Nephron progenitor cell (in vitro differentiated cells): ENCODE measurements at regions not wholly inside any gene's neighbourhood (a gene's known extent, or its start where the extent isn't known, plus 50 kb on each side); places are given as distances from the start of the nearest gene placed in this dataset.

Source experiments
- DNase-seq: peaks from one replicate; pipeline ENCODE4 v3.0.0; 2021
- H3K27ac Mint-ChIP-seq: 2 replicates; pipeline ENCODE4 v1.8.0; 2021; ENCODE audit warnings: mild to moderate bottlenecking, moderate library complexity, mixed read lengths
- H3K27me3 Mint-ChIP-seq: 2 replicates; pipeline ENCODE4 v1.8.0; 2021; ENCODE audit warnings: mild to moderate bottlenecking, low read depth, mixed read lengths; ENCODE audit not compliant: poor library complexity
- H3K36me3 Mint-ChIP-seq: 2 replicates; pipeline ENCODE4 v1.8.0; 2021; ENCODE audit warnings: low read depth, mixed read lengths
- H3K4me1 Mint-ChIP-seq: 2 replicates; pipeline ENCODE4 v1.8.0; 2021; ENCODE audit warnings: mixed read lengths
- H3K4me3 Mint-ChIP-seq: 2 replicates; pipeline ENCODE4 v1.8.0; 2021; ENCODE audit warnings: mild to moderate bottlenecking, moderate library complexity, mixed read lengths
- H3K9me3 Mint-ChIP-seq: 2 replicates; pipeline ENCODE4 v1.8.0; 2021; ENCODE audit warnings: mild to moderate bottlenecking, moderate library complexity, mixed read lengths
- CTCF ChIP-seq: fragments of 200-600 bp; sonication (generic); IDR thresholded peaks from 2 replicates; pipeline ENCODE4 v1.5.0; 2021; ENCODE audit warnings: antibody characterized with exemption

- Mint-ChIP-seq H3K4me3 (no peak overlapping the region), H3K27ac (no peak overlapping the region), H3K27me3 (peaks cover 13% of the 10 kb centered on the region), H3K9me3 (no peaks in the 10 kb centered on the region), H3K4me1 (peaks cover under 1% of the 10 kb centered on the region), H3K36me3 (no peaks in the 10 kb centered on the region)
- DNase-seq = no peak
- TF ChIP-seq CTCF = no peak
Measured at GRCh38 chr4:140309124-140309870, 64.1 kb upstream of the SCOC start.

- Mint-ChIP-seq H3K4me3 (no peak overlapping the region), H3K27ac (no peak overlapping the region), H3K9me3 (no peaks in the 10 kb centered on the region), H3K4me1 (peaks cover 6% of the 10 kb centered on the region), H3K27me3 (peaks cover 13% of the 10 kb centered on the region), H3K36me3 (no peaks in the 10 kb centered on the region)
- TF ChIP-seq CTCF = no peak
- no peak for DNase-seq
Measured at GRCh38 chr4:140308366-140309123, 64.9 kb upstream of the SCOC start.

GRCh38 chr4:140305053-140305452, 68.4 kb upstream of the SCOC start:
- no peak for DNase-seq
- no peak for TF ChIP-seq CTCF
- H3K27me3 Mint-ChIP-seq = peaks cover 13% of the 10 kb centered on the region
- H3K36me3 Mint-ChIP-seq = no peaks in the 10 kb centered on the region
- H3K9me3 Mint-ChIP-seq = no peaks in the 10 kb centered on the region
- no peak overlapping the region for H3K27ac Mint-ChIP-seq
- H3K4me3 Mint-ChIP-seq = no peak overlapping the region
- peaks cover 12% of the 10 kb centered on the region for H3K4me1 Mint-ChIP-seq

DNA sequence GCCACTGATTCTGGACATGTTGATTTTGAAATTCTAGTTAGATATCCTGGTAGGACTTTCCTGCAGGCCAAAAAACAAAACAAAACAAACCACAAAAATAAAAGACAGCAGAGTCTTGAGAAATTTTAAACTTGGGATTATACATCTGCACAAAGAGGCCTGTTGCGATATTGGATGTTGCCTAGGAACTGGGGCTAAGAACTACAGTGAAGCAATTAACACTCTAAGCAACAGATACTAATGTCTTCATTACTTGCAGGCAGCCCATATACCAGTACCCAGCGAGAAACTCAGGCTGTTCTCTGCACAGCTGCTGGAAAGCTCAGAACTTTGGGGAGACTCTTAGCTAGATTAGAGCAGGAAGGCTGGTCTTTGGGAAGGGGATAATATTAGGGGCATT, 69.1 kb upstream of the SCOC start:
- Mint-ChIP-seq H3K36me3 (no peaks in the 10 kb centered on the region), H3K27ac (no peak overlapping the region), H3K9me3 (no peaks in the 10 kb centered on the region), H3K4me1 (peaks cover 12% of the 10 kb centered on the region), H3K27me3 (peaks cover 13% of the 10 kb centered on the region), H3K4me3 (no peak overlapping the region)
- no peak for TF ChIP-seq CTCF
- DNase-seq = no peak

GRCh38 chr4:140302151-140302859, 71.1 kb upstream of the SCOC start:
- Mint-ChIP-seq H3K27ac (no peak overlapping the region), H3K4me1 (peaks cover 22% of the 10 kb centered on the region), H3K9me3 (no peaks in the 10 kb centered on the region), H3K36me3 (no peaks in the 10 kb centered on the region), H3K27me3 (peaks cover 4% of the 10 kb centered on the region), H3K4me3 (no peak overlapping the region)
- no peak for DNase-seq
- no peak for TF ChIP-seq CTCF
